Endodermal cell (in vitro differentiated cells): ENCODE measurements at regions not wholly inside any gene's neighbourhood (a gene's known extent, or its start where the extent isn't known, plus 50 kb on each side); places are given as distances from the start of the nearest gene placed in this dataset.

Experiments used
- DNase-seq: peaks from one replicate; pipeline ENCODE4 v3.0.0-alpha.2; 2017
- H3K27ac ChIP-seq: 2 replicates; pipeline ENCODE4 v1.5.1; 2013; ENCODE audit warnings: mild to moderate bottlenecking, low read depth, low read length, moderate library complexity
- H3K27me3 ChIP-seq: 2 replicates; pipeline ENCODE4 v1.6.1; 2013; ENCODE audit warnings: mild to moderate bottlenecking, low read length, moderate library complexity; ENCODE audit not compliant: insufficient read depth, control insufficient read depth, poor library complexity, severe bottlenecking
- H3K36me3 ChIP-seq: 2 replicates; pipeline ENCODE4 v1.7.0; 2013; ENCODE audit warnings: mild to moderate bottlenecking, low read length, moderate library complexity; ENCODE audit not compliant: control insufficient read depth, insufficient read depth
- H3K4me1 ChIP-seq: one replicate; pipeline ENCODE4 v1.7.0; 2013; ENCODE audit warnings: low read length; ENCODE audit not compliant: control insufficient read depth, insufficient read depth
- H3K4me3 ChIP-seq: 2 replicates; pipeline ENCODE4 v1.5.1; 2013; ENCODE audit warnings: mild to moderate bottlenecking, low read length, moderate library complexity
- H3K9ac ChIP-seq: 2 replicates; pipeline ENCODE4 v1.6.1; 2013; ENCODE audit warnings: mild to moderate bottlenecking, low read length, moderate library complexity; ENCODE audit not compliant: poor library complexity, severe bottlenecking; ENCODE audit errors: extremely low read depth
- H3K9me3 ChIP-seq: 2 replicates; pipeline ENCODE4 v1.6.1; 2013; ENCODE audit warnings: mild to moderate bottlenecking, low read length, moderate library complexity; ENCODE audit not compliant: control insufficient read depth
- H3K27ac Mint-ChIP-seq: 2 replicates; pipeline ENCODE4 v1.8.0; 2020; ENCODE audit warnings: mixed read lengths
- H3K27me3 Mint-ChIP-seq: 2 replicates; pipeline ENCODE4 v1.8.0; 2021; ENCODE audit warnings: mild to moderate bottlenecking, mixed read lengths; ENCODE audit not compliant: insufficient read depth
- H3K36me3 Mint-ChIP-seq: 2 replicates; pipeline ENCODE4 v1.8.0; 2020; ENCODE audit warnings: low read depth, mixed read lengths
- H3K4me1 Mint-ChIP-seq: 2 replicates; pipeline ENCODE4 v1.8.0; 2020; ENCODE audit warnings: mixed read lengths
- H3K4me3 Mint-ChIP-seq: 2 replicates; pipeline ENCODE4 v1.8.0; 2020; ENCODE audit warnings: mild to moderate bottlenecking, moderate library complexity, mixed read lengths
- H3K9me3 Mint-ChIP-seq: 2 replicates; pipeline ENCODE4 v1.8.0; 2020; ENCODE audit warnings: mild to moderate bottlenecking, mixed read lengths
- WGBS, 2 experiments: methylation state at CpG; one replicate each; pipeline versions ENCODE4 v1.1.5 to v1.1.7; 2013; ENCODE audit warnings: missing lambda C conversion rate in 2 of 2, mixed read lengths in 1 of 2; ENCODE audit not compliant: insufficient coverage in 1 of 2, insufficient read length in 1 of 2; 5-methylcytosine and 5-hydroxymethylcytosine counted together
- TF ChIP-seq, protein P1 (sequence below): fragments of 200-600 bp; sonication (generic); conservative IDR thresholded peaks from 2 replicates; pipeline ENCODE4 v1.5.0; 2021; ENCODE audit warnings: antibody characterized with exemption, mild to moderate bottlenecking

DNA sequence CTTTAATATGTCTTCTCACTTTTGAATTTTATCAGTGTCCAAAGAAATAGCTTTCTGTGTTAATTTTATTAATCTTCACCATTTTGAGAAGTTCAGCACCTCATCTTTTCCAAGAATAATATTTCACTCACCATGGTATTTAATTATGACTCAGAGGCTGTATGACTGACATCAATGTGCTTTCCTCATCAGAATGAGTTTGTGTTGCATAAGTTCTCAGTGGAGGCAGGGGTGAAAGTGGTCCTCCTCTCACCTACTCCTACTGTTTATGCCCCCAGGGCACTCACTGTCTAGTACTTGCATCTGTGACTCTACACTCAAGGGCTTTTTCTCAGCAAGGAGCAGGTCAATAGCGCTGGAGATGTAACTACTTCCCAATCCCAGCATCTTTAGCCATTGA is 905.3 kb upstream of the INTU start:
- no peaks in the 10 kb centered on the region for H3K4me1 ChIP-seq
- no peak overlapping the region for H3K27ac ChIP-seq
- no peaks in the 10 kb centered on the region for H3K27me3 ChIP-seq
- TF ChIP-seq, protein P1, sequence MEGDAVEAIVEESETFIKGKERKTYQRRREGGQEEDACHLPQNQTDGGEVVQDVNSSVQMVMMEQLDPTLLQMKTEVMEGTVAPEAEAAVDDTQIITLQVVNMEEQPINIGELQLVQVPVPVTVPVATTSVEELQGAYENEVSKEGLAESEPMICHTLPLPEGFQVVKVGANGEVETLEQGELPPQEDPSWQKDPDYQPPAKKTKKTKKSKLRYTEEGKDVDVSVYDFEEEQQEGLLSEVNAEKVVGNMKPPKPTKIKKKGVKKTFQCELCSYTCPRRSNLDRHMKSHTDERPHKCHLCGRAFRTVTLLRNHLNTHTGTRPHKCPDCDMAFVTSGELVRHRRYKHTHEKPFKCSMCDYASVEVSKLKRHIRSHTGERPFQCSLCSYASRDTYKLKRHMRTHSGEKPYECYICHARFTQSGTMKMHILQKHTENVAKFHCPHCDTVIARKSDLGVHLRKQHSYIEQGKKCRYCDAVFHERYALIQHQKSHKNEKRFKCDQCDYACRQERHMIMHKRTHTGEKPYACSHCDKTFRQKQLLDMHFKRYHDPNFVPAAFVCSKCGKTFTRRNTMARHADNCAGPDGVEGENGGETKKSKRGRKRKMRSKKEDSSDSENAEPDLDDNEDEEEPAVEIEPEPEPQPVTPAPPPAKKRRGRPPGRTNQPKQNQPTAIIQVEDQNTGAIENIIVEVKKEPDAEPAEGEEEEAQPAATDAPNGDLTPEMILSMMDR: no peak
- no peaks in the 10 kb centered on the region for H3K9me3 Mint-ChIP-seq
- no peak overlapping the region for H3K27ac Mint-ChIP-seq
- no peaks in the 10 kb centered on the region for H3K36me3 Mint-ChIP-seq
- H3K4me3 ChIP-seq: no peak overlapping the region
- no peaks in the 10 kb centered on the region for H3K36me3 ChIP-seq
- H3K27me3 Mint-ChIP-seq: no peaks in the 10 kb centered on the region
- WGBS, 2 experiments: 80% methylated on average over 1 of the region's 1 CpG; no CpG with 5 or more reads in 1 of the 2 experiments
- no peak for DNase-seq
- no peaks in the 10 kb centered on the region for H3K4me1 Mint-ChIP-seq
- H3K9ac ChIP-seq: no peak overlapping the region
- no peaks in the 10 kb centered on the region for H3K9me3 ChIP-seq
- no peak overlapping the region for H3K4me3 Mint-ChIP-seq

DNA sequence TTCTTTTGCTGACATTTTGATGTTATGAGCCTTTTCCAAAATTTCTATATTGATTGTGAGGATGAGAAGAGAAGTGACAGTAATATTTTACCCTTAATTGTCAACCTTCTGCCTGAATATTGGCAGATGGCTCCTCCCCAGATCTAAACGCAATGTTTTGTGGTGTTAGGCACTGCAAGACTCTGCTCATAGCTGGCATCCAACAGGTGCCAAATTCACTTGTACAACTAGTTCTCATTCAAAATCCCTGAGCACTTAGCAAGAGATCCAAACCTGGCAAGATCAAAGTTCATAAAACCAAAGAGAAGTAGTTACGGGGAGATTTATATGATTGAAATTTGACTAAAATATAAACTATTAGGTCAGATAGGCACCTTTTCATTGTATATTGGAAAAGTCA is 901.7 kb upstream of the INTU start:
- Histone ChIP-seq H3K27me3 (no peaks in the 10 kb centered on the region), H3K27ac (no peak overlapping the region), H3K4me1 (peaks cover 7% of the 10 kb centered on the region), H3K4me3 (no peak overlapping the region), H3K9ac (no peak overlapping the region), H3K9me3 (no peaks in the 10 kb centered on the region), H3K36me3 (no peaks in the 10 kb centered on the region)
- Mint-ChIP-seq H3K4me1 (peaks cover 19% of the 10 kb centered on the region), H3K36me3 (no peaks in the 10 kb centered on the region), H3K9me3 (no peaks in the 10 kb centered on the region), H3K27ac (no peak overlapping the region), H3K27me3 (no peaks in the 10 kb centered on the region), H3K4me3 (no peak overlapping the region)
- TF ChIP-seq, protein P1: no peak
- no peak for DNase-seq
- WGBS, 2 experiments: 92 to 100% methylated on average over 1 to 2 of the region's 2 CpGs

DNA sequence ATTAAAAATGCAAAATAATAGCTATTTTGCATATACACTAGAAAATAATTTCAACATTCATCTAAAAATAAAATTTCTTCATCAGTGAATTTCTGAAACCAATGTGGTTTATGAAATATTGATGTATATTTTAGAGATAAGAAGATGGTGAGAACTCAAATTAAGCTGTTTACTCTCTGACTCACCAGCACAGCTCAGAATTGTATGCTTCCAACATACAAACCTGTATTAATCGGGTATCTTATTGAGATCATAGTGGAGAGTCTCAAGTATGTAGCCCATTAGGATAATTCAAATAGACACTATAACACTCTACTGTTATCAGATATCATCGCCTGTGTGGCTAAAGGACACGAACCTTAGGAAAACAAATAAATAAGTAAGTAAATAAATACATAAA is 899.5 kb upstream of the INTU start:
- Histone ChIP-seq H3K27ac (no peak overlapping the region), H3K27me3 (no peaks in the 10 kb centered on the region), H3K4me3 (no peak overlapping the region), H3K9me3 (no peaks in the 10 kb centered on the region), H3K9ac (no peak overlapping the region), H3K36me3 (no peaks in the 10 kb centered on the region), H3K4me1 (peaks cover 7% of the 10 kb centered on the region)
- Mint-ChIP-seq H3K36me3 (no peaks in the 10 kb centered on the region), H3K9me3 (no peaks in the 10 kb centered on the region), H3K4me3 (no peak overlapping the region), H3K4me1 (peaks cover 21% of the 10 kb centered on the region), H3K27ac (no peak overlapping the region), H3K27me3 (no peaks in the 10 kb centered on the region)
- TF ChIP-seq, protein P1: no peak
- 100% methylated on average over 2 of the region's 3 CpGs; no CpG with 5 or more reads in 1 of the 2 experiments for WGBS, 2 experiments
- DNase-seq: no peak
